SK-N-SH (cell line): ENCODE measurements at regions not wholly inside any gene's neighbourhood (a gene's known extent, or its start where the extent isn't known, plus 50 kb on each side); places are given as distances from the start of the nearest gene placed in this dataset.

ENCODE experiments used
- EP300 ChIP-seq, 2 experiments: IDR thresholded peaks; 2 replicates each; pipeline versions ENCODE4 v1.4.0 to v1.6.1; 2012; ENCODE audit warnings: borderline replicate concordance in 1 of 2, low read depth in 1 of 2, low read length in 1 of 2
- EZH2phosphoT487 ChIP-seq: fragments of 200-600 bp; sonication (generic); IDR thresholded peaks from 2 replicates; pipeline ENCODE4 v1.6.1; 2017; ENCODE audit warnings: low read depth, mixed run types, mild to moderate bottlenecking, antibody characterized with exemption, moderate library complexity, borderline replicate concordance
- GABPA ChIP-seq: IDR thresholded peaks from 2 replicates; pipeline ENCODE4 v1.4.0; 2012; ENCODE audit warnings: low read depth, mild to moderate bottlenecking
- POLR2AphosphoS5 ChIP-seq: IDR thresholded peaks from 2 replicates; pipeline ENCODE4 v1.6.1; 2012; ENCODE audit warnings: low read depth, low read length
- RFX5 ChIP-seq: IDR thresholded peaks from 2 replicates; pipeline ENCODE4 v1.6.1; 2012; ENCODE audit warnings: mild to moderate bottlenecking, improper control_type of control experiment, low read length
- YY1 ChIP-seq: IDR thresholded peaks from 2 replicates; pipeline ENCODE4 v1.4.0; 2012; ENCODE audit warnings: low read depth, mild to moderate bottlenecking
- TF ChIP-seq, protein P1 (sequence below): fragments of 200-600 bp; sonication (generic); IDR thresholded peaks from 2 replicates; pipeline ENCODE4 v1.6.1; 2017; ENCODE audit warnings: antibody characterized with exemption, mild to moderate bottlenecking, moderate library complexity
- TF ChIP-seq, protein P2 (sequence below): fragments of 150-350 bp; IDR thresholded peaks from 2 replicates; pipeline ENCODE4 v1.6.1; 2016; ENCODE audit warnings: mild to moderate bottlenecking, low read depth, low read length
- TF ChIP-seq, protein P3 (sequence below): IDR thresholded peaks from 2 replicates; pipeline ENCODE4 v1.4.0; 2012; ENCODE audit warnings: low read depth

DNA sequence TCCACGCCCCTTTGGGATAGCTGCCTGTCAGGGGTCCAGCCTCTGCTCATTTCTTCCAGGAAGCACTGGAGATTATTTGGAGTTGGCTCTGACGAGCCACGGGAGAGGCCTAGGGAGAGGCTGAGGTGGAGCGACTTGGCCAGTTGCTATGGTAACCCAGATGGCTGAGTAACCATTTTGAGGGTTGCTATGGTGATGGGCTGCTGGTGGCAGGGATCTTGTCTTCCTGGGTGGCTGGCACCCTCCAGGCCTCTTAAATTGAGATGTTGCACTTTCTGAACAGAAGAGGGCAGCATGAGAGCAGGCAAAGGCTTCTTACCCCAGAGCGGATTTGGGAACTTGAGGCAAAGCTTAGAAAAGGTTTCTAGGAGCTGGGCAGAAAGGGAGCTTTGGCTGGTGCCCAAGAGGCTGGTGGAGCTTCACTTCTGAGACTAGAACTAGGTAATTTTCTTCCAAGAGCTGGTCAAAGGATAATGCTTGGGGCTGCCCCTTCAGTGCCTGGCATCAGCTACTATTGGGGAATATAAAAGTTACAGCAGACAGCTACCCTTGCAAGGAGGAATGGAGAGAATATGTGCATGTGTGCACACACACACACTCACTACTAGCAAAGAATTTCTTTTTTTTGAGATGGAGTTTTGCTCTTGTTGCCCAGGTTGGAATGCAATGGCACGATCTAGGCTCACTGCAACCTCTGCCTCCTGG, 72.5 kb downstream of the NDUFS5 start:
- TF ChIP-seq, protein P1, sequence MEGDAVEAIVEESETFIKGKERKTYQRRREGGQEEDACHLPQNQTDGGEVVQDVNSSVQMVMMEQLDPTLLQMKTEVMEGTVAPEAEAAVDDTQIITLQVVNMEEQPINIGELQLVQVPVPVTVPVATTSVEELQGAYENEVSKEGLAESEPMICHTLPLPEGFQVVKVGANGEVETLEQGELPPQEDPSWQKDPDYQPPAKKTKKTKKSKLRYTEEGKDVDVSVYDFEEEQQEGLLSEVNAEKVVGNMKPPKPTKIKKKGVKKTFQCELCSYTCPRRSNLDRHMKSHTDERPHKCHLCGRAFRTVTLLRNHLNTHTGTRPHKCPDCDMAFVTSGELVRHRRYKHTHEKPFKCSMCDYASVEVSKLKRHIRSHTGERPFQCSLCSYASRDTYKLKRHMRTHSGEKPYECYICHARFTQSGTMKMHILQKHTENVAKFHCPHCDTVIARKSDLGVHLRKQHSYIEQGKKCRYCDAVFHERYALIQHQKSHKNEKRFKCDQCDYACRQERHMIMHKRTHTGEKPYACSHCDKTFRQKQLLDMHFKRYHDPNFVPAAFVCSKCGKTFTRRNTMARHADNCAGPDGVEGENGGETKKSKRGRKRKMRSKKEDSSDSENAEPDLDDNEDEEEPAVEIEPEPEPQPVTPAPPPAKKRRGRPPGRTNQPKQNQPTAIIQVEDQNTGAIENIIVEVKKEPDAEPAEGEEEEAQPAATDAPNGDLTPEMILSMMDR, result peak; percentile 79
- TF ChIP-seq RFX5, result peak; percentile 73; the same call in 1 of the 2 replicates
- 0 out of 4 replicates have a peak, but pooled peaks of 1 of the 2 experiments have one; percentile 8 for TF ChIP-seq EP300 (IDR thresholded peaks at IDR 0.05; ENCODE audit: borderline replicate concordance in 1 of 2, low read depth in 1 of 2, low read length in 1 of 2)
- TF ChIP-seq, protein P2, sequence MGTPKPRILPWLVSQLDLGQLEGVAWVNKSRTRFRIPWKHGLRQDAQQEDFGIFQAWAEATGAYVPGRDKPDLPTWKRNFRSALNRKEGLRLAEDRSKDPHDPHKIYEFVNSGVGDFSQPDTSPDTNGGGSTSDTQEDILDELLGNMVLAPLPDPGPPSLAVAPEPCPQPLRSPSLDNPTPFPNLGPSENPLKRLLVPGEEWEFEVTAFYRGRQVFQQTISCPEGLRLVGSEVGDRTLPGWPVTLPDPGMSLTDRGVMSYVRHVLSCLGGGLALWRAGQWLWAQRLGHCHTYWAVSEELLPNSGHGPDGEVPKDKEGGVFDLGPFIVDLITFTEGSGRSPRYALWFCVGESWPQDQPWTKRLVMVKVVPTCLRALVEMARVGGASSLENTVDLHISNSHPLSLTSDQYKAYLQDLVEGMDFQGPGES, result no peak
- TF ChIP-seq EZH2phosphoT487, result no peak
- TF ChIP-seq, protein P3, sequence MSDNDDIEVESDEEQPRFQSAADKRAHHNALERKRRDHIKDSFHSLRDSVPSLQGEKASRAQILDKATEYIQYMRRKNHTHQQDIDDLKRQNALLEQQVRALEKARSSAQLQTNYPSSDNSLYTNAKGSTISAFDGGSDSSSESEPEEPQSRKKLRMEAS, result no peak
- no peak for TF ChIP-seq YY1
- TF ChIP-seq POLR2AphosphoS5, result no peak
- no peak for TF ChIP-seq GABPA
